GM19023 (cell line): ENCODE measurements at regions not wholly inside any gene's neighbourhood (a gene's known extent, or its start where the extent isn't known, plus 50 kb on each side); places are given as distances from the start of the nearest gene placed in this dataset.

Experiments
- ATAC-seq: cut with Tn5 transposase; IDR thresholded peaks from one replicate; pipeline ENCODE4 v1.9.1; 2021; ENCODE audit warnings: mild to moderate bottlenecking, moderate library complexity; ENCODE audit not compliant: unreplicated experiment

GRCh38 chr19:28981994-28982393 lies 231.0 kb downstream of the UQCRFS1 start:
- no peak for ATAC-seq

GRCh38 chr19:28981518-28981917 lies 231.4 kb downstream of the UQCRFS1 start:
- ATAC-seq = no peak

- no peak for ATAC-seq
Observed at GRCh38 chr19:28980236-28980868, 232.6 kb downstream of the UQCRFS1 start.

- no peak for ATAC-seq
Observed at GRCh38 chr19:28977826-28978225, 235.1 kb downstream of the UQCRFS1 start.

- no peak for ATAC-seq
Observed at GRCh38 chr19:28972058-28972852, 240.7 kb downstream of the UQCRFS1 start.

GRCh38 chr19:28971513-28971912 lies 241.4 kb downstream of the UQCRFS1 start:
- no peak for ATAC-seq

GRCh38 chr19:28971049-28971448 lies 241.9 kb downstream of the UQCRFS1 start:
- ATAC-seq = no peak

- ATAC-seq = no peak
Observed at GRCh38 chr19:28968721-28969120, 244.2 kb downstream of the UQCRFS1 start.

- ATAC-seq = no peak
Observed at GRCh38 chr19:28966737-28967399, 246.1 kb downstream of the UQCRFS1 start.

GRCh38 chr19:28964500-28964899 lies 248.5 kb downstream of the UQCRFS1 start:
- no peak for ATAC-seq

- ATAC-seq = no peak
Observed at GRCh38 chr19:28963486-28964250, 249.3 kb downstream of the UQCRFS1 start.

GRCh38 chr19:28961772-28962500 lies 251.0 kb downstream of the UQCRFS1 start:
- ATAC-seq = no peak

- no peak for ATAC-seq
Observed at GRCh38 chr19:28960986-28961705, 251.8 kb downstream of the UQCRFS1 start.

- no peak for ATAC-seq
Observed at GRCh38 chr19:28960586-28960985, 252.4 kb downstream of the UQCRFS1 start.

- ATAC-seq = no peak
Observed at GRCh38 chr19:28956961-28957360, 256.0 kb downstream of the UQCRFS1 start.

GRCh38 chr19:28956421-28956820 lies 256.5 kb downstream of the UQCRFS1 start:
- no peak for ATAC-seq

- no peak for ATAC-seq
Observed at GRCh38 chr19:28949535-28949934, 263.4 kb downstream of the UQCRFS1 start.

- ATAC-seq = no peak
Observed at GRCh38 chr19:28949027-28949426, 263.9 kb downstream of the UQCRFS1 start.

- ATAC-seq = no peak
Observed at GRCh38 chr19:28948566-28948965, 264.4 kb downstream of the UQCRFS1 start.

GRCh38 chr19:28948026-28948425 lies 264.9 kb downstream of the UQCRFS1 start:
- no peak for ATAC-seq
